ENCODE measurements at regions not wholly inside any gene's neighbourhood (a gene's known extent, or its start where the extent isn't known, plus 50 kb on each side); places are given as distances from the start of the nearest gene placed in this dataset.

- no peaks in the 10 kb centered on the region for H4K20me1 ChIP-seq (replicated peaks in 1 of 2; ENCODE audit: control insufficient read depth in 1 of 2, insufficient read depth in 2 of 2, low read length in 2 of 2)
- no peak overlapping the region for H3K4me3 ChIP-seq (ENCODE audit: extremely low read depth in 1 of 4, insufficient read depth in 2 of 4, low read depth in 3 of 4, low read length in 4 of 4)
- no peak overlapping the region for H3K23ac ChIP-seq (ENCODE audit: insufficient read length)
- no peak overlapping the region for H2BK15ac ChIP-seq (ENCODE audit: low read length)
- H3K4ac ChIP-seq (replicated peaks; ENCODE audit: insufficient read length, low read depth, low read length) = no peak overlapping the region
- H3K27ac ChIP-seq (ENCODE audit: low read depth, low read length) = no peak overlapping the region
- no peak overlapping the region for H2BK20ac ChIP-seq (ENCODE audit: low read length)
- no peaks in the 10 kb centered on the region for H3K4me1 ChIP-seq (replicated peaks in 1 of 4; ENCODE audit: control insufficient read depth in 3 of 4, insufficient read depth in 4 of 4, low read length in 3 of 4)
- no peak overlapping the region for H4K91ac ChIP-seq (replicated peaks; ENCODE audit: insufficient read length, low read length)
- H4K8ac ChIP-seq (ENCODE audit: extremely low read depth, insufficient read depth, low read length) = no peak overlapping the region
- H3K23me2 ChIP-seq (ENCODE audit: low read depth, low read length) = no peaks in the 10 kb centered on the region
- no peaks in the 10 kb centered on the region for H3K79me1 ChIP-seq (ENCODE audit: low read depth, low read length)
- H3K79me2 ChIP-seq (ENCODE audit: control insufficient read depth in 1 of 2, insufficient read depth in 2 of 2, low read length in 2 of 2) = no peaks in the 10 kb centered on the region
- DNase-seq (ENCODE audit: low read depth in 1 of 2, low spot score in 2 of 2) (no peak), FAIRE-seq (no peak)
- no peak overlapping the region for H3K4me2 ChIP-seq (ENCODE audit: insufficient read depth in 1 of 2, low read depth in 2 of 2, low read length in 2 of 2)
- H2AK5ac ChIP-seq (ENCODE audit: low read depth, low read length) = no peak overlapping the region
- no peaks in the 10 kb centered on the region for H3K27me3 ChIP-seq (replicated peaks in 1 of 4; ENCODE audit: control insufficient read depth in 3 of 4, extremely low read depth in 1 of 4, insufficient read depth in 3 of 4, low read length in 3 of 4)
- no peak overlapping the region for H3K9ac ChIP-seq (replicated peaks in 1 of 4; ENCODE audit: extremely low read depth in 1 of 4, low read depth in 3 of 4, low read length in 3 of 4)
- no peaks in the 10 kb centered on the region for H3K9me3 ChIP-seq (ENCODE audit: insufficient read depth in 2 of 2, low read depth in 1 of 2, low read length in 1 of 2)
- no peak overlapping the region for H2BK5ac ChIP-seq (ENCODE audit: low read depth, low read length)
- H3K56ac ChIP-seq (replicated peaks; ENCODE audit: insufficient read length, low read depth, low read length) = no peak overlapping the region
- no peak overlapping the region for H4K5ac ChIP-seq (ENCODE audit: insufficient read length, low read depth, low read length)
- no peak overlapping the region for H2BK12ac ChIP-seq (ENCODE audit: low read depth, low read length)
- no peak overlapping the region for H3K18ac ChIP-seq (ENCODE audit: extremely low read depth, low read length)
- H3K14ac ChIP-seq (ENCODE audit: insufficient read length) = no peak overlapping the region
- no peak overlapping the region for H2BK120ac ChIP-seq (replicated peaks; ENCODE audit: low read depth, low read length)
- H3K36me3 ChIP-seq (ENCODE audit: control insufficient read depth in 2 of 4, insufficient read depth in 4 of 4, low read length in 3 of 4) = no peaks in the 10 kb centered on the region
- no peak overlapping the region for H2AFZ ChIP-seq (ENCODE audit: low read length)
- ChIA-PET POLR2A (ENCODE audit: partially characterized antibody) (no interaction called here), CTCF (ENCODE audit: partially characterized antibody) (interaction anchor here (0.9 to 1.7 kb wide), 2 partner anchors 8 to 42 kb away, joined by 3 to 5 read pairs; no protein-coding TSS in a partner anchor)
- 64% methylated on average over 1 of the region's 1 CpG; no CpG with 5 or more reads in 1 of the 2 experiments for WGBS, 2 experiments (ENCODE audit: extremely low coverage in 1 of 2, insufficient coverage in 1 of 2, insufficient read length in 1 of 2, insufficient replicate concordance in 2 of 2, low coverage in 1 of 2, low lambda C conversion rate in 2 of 2, missing lambda C conversion rate in 1 of 2)
- TF ChIP-seq BCL11A (IDR thresholded peaks at IDR 0.05; ENCODE audit: low read depth in 2 of 2, low read length in 2 of 2) = no peak
Observed at GRCh38 chr6:144888621-144889020, 603.5 kb downstream of the UTRN start.

All from H1 (cell line).